Epidermal melanocyte (primary cell): ENCODE measurements at regions not wholly inside any gene's neighbourhood (a gene's known extent, or its start where the extent isn't known, plus 50 kb on each side); places are given as distances from the start of the nearest gene placed in this dataset.

Experiments used
- DNase-seq: peaks from one replicate; pipeline ENCODE4 v3.0.0; 2011; ENCODE audit warnings: low spot score; ENCODE audit not compliant: insufficient read length

- no peak for DNase-seq
Measured at GRCh38 chr3:1692428-1692827, 406.2 kb upstream of the CNTN4 start.

- DNase-seq = no peak
Measured at GRCh38 chr3:1693145-1693544, 405.5 kb upstream of the CNTN4 start.

- DNase-seq = no peak
Measured at GRCh38 chr3:1696669-1697275, 401.9 kb upstream of the CNTN4 start.

- DNase-seq = no peak
Measured at GRCh38 chr3:1699361-1699920, 399.2 kb upstream of the CNTN4 start.

- DNase-seq = no peak
Measured at GRCh38 chr3:1700650-1701049, 398.0 kb upstream of the CNTN4 start.

GRCh38 chr3:1703169-1703568 is 395.5 kb upstream of the CNTN4 start:
- DNase-seq = no peak

GRCh38 chr3:1710663-1711062 is 388.0 kb upstream of the CNTN4 start:
- DNase-seq = no peak

- no peak for DNase-seq
Measured at GRCh38 chr3:1717524-1717923, 381.1 kb upstream of the CNTN4 start.

- no peak for DNase-seq
Measured at GRCh38 chr3:1723726-1724125, 374.9 kb upstream of the CNTN4 start.

- no peak for DNase-seq
Measured at GRCh38 chr3:1726741-1727140, 371.9 kb upstream of the CNTN4 start.

GRCh38 chr3:1727242-1727641 is 371.4 kb upstream of the CNTN4 start:
- no peak for DNase-seq

GRCh38 chr3:1728510-1728909 is 370.2 kb upstream of the CNTN4 start:
- DNase-seq = no peak

- DNase-seq = no peak
Measured at GRCh38 chr3:1734494-1735122, 364.1 kb upstream of the CNTN4 start.

GRCh38 chr3:1752205-1752604 is 346.5 kb upstream of the CNTN4 start:
- DNase-seq = no peak

GRCh38 chr3:1766384-1766783 is 332.3 kb upstream of the CNTN4 start:
- no peak for DNase-seq

- no peak for DNase-seq
Measured at GRCh38 chr3:1773679-1774078, 325.0 kb upstream of the CNTN4 start.

- DNase-seq = no peak
Measured at GRCh38 chr3:1774597-1774996, 324.1 kb upstream of the CNTN4 start.

GRCh38 chr3:1775321-1775720 is 323.3 kb upstream of the CNTN4 start:
- no peak for DNase-seq

GRCh38 chr3:1783995-1784394 is 314.7 kb upstream of the CNTN4 start:
- no peak for DNase-seq

- DNase-seq = no peak
Measured at GRCh38 chr3:1787094-1787493, 311.6 kb upstream of the CNTN4 start.

GRCh38 chr3:1792466-1792865 is 306.2 kb upstream of the CNTN4 start:
- DNase-seq = no peak

GRCh38 chr3:1798711-1799405 is 299.8 kb upstream of the CNTN4 start:
- no peak for DNase-seq

- DNase-seq = no peak
Measured at GRCh38 chr3:1805331-1805730, 293.3 kb upstream of the CNTN4 start.
